ENCODE measurements at regions not wholly inside any gene's neighbourhood (a gene's known extent, or its start where the extent isn't known, plus 50 kb on each side); places are given as distances from the start of the nearest gene placed in this dataset.

DNA sequence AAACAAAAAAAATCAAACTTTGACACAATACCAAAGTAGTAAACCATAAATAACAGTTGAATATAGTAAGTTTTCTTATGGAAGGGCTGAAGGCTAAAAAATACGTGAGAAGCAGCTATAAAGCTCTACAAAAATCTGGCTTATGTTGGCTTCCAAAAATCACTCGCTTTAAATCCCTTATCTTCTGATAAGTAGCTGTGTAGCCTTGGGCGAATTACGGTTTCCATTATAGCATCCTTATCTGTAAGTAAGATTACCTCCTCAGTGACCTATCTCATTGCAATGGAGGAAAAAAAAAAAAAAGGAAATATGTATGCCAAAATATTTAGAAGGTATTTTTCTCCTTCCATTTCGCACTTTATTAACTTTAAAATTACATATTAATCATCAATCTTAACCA is 348.6 kb downstream of the PLOD2 start:
- no peaks in the 10 kb centered on the region for H3K9me3 ChIP-seq (ENCODE audit: control insufficient read depth in 1 of 2, low read length in 2 of 2)
- H3K27ac ChIP-seq (ENCODE audit: low read length) = no peak overlapping the region
- no peaks in the 10 kb centered on the region for H3K27me3 ChIP-seq (ENCODE audit: low read depth, low read length)
- H3K36me3 ChIP-seq (ENCODE audit: control insufficient read depth in 1 of 2, insufficient read depth in 2 of 2, low read length in 2 of 2) = no peaks in the 10 kb centered on the region
- H3K4me1 ChIP-seq (ENCODE audit: control insufficient read depth in 1 of 2, insufficient read depth in 2 of 2, low read length in 2 of 2) = no peaks in the 10 kb centered on the region
- H3K4me3 ChIP-seq (ENCODE audit: low read depth in 1 of 2, low read length in 2 of 2) = no peak overlapping the region

- no peaks in the 10 kb centered on the region for H3K36me3 ChIP-seq (ENCODE audit: control insufficient read depth in 1 of 2, insufficient read depth in 2 of 2, low read length in 2 of 2)
- H3K4me3 ChIP-seq (ENCODE audit: low read depth in 1 of 2, low read length in 2 of 2) = no peak overlapping the region
- no peak overlapping the region for H3K27ac ChIP-seq (ENCODE audit: low read length)
- no peaks in the 10 kb centered on the region for H3K27me3 ChIP-seq (ENCODE audit: low read depth, low read length)
- no peaks in the 10 kb centered on the region for H3K9me3 ChIP-seq (ENCODE audit: control insufficient read depth in 1 of 2, low read length in 2 of 2)
- H3K4me1 ChIP-seq (ENCODE audit: control insufficient read depth in 1 of 2, insufficient read depth in 2 of 2, low read length in 2 of 2) = no peaks in the 10 kb centered on the region
Observed at GRCh38 chr3:145815707-145816413, 345.1 kb downstream of the PLOD2 start.

- no peaks in the 10 kb centered on the region for H3K36me3 ChIP-seq (ENCODE audit: control insufficient read depth in 1 of 2, insufficient read depth in 2 of 2, low read length in 2 of 2)
- H3K4me1 ChIP-seq (ENCODE audit: control insufficient read depth in 1 of 2, insufficient read depth in 2 of 2, low read length in 2 of 2) = no peaks in the 10 kb centered on the region
- no peaks in the 10 kb centered on the region for H3K27me3 ChIP-seq (ENCODE audit: low read depth, low read length)
- H3K27ac ChIP-seq (ENCODE audit: low read length) = no peak overlapping the region
- no peak overlapping the region for H3K4me3 ChIP-seq (ENCODE audit: low read depth in 1 of 2, low read length in 2 of 2)
- H3K9me3 ChIP-seq (ENCODE audit: control insufficient read depth in 1 of 2, low read length in 2 of 2) = no peaks in the 10 kb centered on the region
Observed at GRCh38 chr3:145817870-145818483, 343.0 kb downstream of the PLOD2 start.

DNA sequence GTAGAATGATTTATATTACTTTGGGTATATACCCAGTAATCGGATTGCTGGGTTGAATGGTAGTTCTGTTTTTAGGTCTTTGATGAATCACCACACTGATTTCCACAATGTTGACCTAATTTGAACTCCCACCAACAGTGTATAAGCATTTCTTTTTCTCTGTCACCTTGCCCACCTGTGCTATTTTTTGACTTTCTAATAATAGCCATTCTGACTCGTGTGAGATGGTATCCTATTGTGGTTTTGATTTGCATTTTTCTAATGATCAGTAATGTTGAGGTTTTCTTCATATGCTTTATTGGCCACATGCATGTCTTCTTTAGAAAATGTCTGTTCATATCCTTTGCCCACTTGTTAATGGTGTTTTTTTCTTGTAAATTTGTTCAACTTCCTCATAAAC is 340.8 kb downstream of the PLOD2 start:
- Histone ChIP-seq H3K4me1 (ENCODE audit: control insufficient read depth in 1 of 2, insufficient read depth in 2 of 2, low read length in 2 of 2) (no peaks in the 10 kb centered on the region), H3K27ac (ENCODE audit: low read length) (no peak overlapping the region), H3K9me3 (ENCODE audit: control insufficient read depth in 1 of 2, low read length in 2 of 2) (peaks cover 0 to 3% of the 10 kb centered on the region in 2 donors), H3K27me3 (ENCODE audit: low read depth, low read length) (no peaks in the 10 kb centered on the region), H3K4me3 (ENCODE audit: low read depth in 1 of 2, low read length in 2 of 2) (no peak overlapping the region), H3K36me3 (ENCODE audit: control insufficient read depth in 1 of 2, insufficient read depth in 2 of 2, low read length in 2 of 2) (no peaks in the 10 kb centered on the region)

- Histone ChIP-seq H3K9me3 (ENCODE audit: control insufficient read depth in 1 of 2, low read length in 2 of 2) (no peaks in the 10 kb centered on the region), H3K36me3 (ENCODE audit: control insufficient read depth in 1 of 2, insufficient read depth in 2 of 2, low read length in 2 of 2) (no peaks in the 10 kb centered on the region), H3K4me1 (ENCODE audit: control insufficient read depth in 1 of 2, insufficient read depth in 2 of 2, low read length in 2 of 2) (no peaks in the 10 kb centered on the region), H3K27me3 (ENCODE audit: low read depth, low read length) (no peaks in the 10 kb centered on the region), H3K27ac (ENCODE audit: low read length) (no peak overlapping the region), H3K4me3 (ENCODE audit: low read depth in 1 of 2, low read length in 2 of 2) (no peak overlapping the region)
Observed at GRCh38 chr3:145842294-145842902, 318.6 kb downstream of the PLOD2 start.

GRCh38 chr3:145843561-145843960 is 317.4 kb downstream of the PLOD2 start:
- H3K4me1 ChIP-seq (ENCODE audit: control insufficient read depth in 1 of 2, insufficient read depth in 2 of 2, low read length in 2 of 2) = no peaks in the 10 kb centered on the region
- H3K36me3 ChIP-seq (ENCODE audit: control insufficient read depth in 1 of 2, insufficient read depth in 2 of 2, low read length in 2 of 2) = no peaks in the 10 kb centered on the region
- no peak overlapping the region for H3K27ac ChIP-seq (ENCODE audit: low read length)
- H3K4me3 ChIP-seq (ENCODE audit: low read depth in 1 of 2, low read length in 2 of 2) = no peak overlapping the region
- H3K27me3 ChIP-seq (ENCODE audit: low read depth, low read length) = no peaks in the 10 kb centered on the region
- no peaks in the 10 kb centered on the region for H3K9me3 ChIP-seq (ENCODE audit: control insufficient read depth in 1 of 2, low read length in 2 of 2)

GRCh38 chr3:145849115-145849514 is 311.9 kb downstream of the PLOD2 start:
- Histone ChIP-seq H3K36me3 (ENCODE audit: control insufficient read depth in 1 of 2, insufficient read depth in 2 of 2, low read length in 2 of 2) (no peaks in the 10 kb centered on the region), H3K27me3 (ENCODE audit: low read depth, low read length) (no peaks in the 10 kb centered on the region), H3K27ac (ENCODE audit: low read length) (no peak overlapping the region), H3K9me3 (ENCODE audit: control insufficient read depth in 1 of 2, low read length in 2 of 2) (no peaks in the 10 kb centered on the region), H3K4me3 (ENCODE audit: low read depth in 1 of 2, low read length in 2 of 2) (no peak overlapping the region), H3K4me1 (ENCODE audit: control insufficient read depth in 1 of 2, insufficient read depth in 2 of 2, low read length in 2 of 2) (no peaks in the 10 kb centered on the region)

DNA sequence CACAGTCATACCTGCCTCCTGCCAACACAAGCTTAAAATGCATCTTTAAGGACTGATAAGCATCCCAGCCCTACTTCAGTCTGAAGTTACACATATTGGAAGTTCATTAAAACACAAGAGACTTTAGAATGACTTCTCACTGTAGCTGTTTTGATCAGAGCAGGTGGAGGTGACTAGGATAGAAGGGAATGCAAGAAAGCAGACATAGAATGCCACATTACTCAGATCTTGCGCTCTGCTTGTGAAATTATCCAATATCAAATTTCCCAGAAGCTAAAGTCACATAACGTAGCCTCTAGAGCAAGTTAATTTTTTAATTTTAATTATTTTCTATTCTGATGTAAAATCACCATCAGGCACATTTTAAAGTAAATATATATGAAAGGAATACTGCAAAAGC is 306.5 kb downstream of the PLOD2 start:
- no peaks in the 10 kb centered on the region for H3K27me3 ChIP-seq (ENCODE audit: low read depth, low read length)
- no peak overlapping the region for H3K27ac ChIP-seq (ENCODE audit: low read length)
- H3K9me3 ChIP-seq (ENCODE audit: control insufficient read depth in 1 of 2, low read length in 2 of 2) = no peaks in the 10 kb centered on the region
- no peaks in the 10 kb centered on the region for H3K4me1 ChIP-seq (ENCODE audit: control insufficient read depth in 1 of 2, insufficient read depth in 2 of 2, low read length in 2 of 2)
- H3K4me3 ChIP-seq (ENCODE audit: low read depth in 1 of 2, low read length in 2 of 2) = no peak overlapping the region
- H3K36me3 ChIP-seq (ENCODE audit: control insufficient read depth in 1 of 2, insufficient read depth in 2 of 2, low read length in 2 of 2) = no peaks in the 10 kb centered on the region

DNA sequence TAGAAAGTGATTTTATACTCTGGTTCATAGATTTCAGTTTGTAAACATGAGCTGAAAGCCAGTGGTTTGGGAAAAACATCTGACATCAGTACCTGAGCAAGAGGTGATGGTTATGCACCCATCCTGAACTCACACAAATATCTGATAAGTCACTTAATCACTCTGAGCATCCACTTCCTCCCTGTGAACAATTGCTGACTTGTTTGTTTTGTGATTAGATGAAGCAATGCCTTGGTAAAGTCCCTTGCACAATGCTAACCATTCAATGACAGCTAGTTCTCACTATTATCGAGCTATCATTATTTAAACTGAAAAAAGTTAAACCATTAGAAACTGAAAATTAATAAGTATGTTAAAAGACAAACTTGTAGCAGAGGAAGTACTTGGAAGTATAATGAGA is 303.0 kb downstream of the PLOD2 start:
- Histone ChIP-seq H3K27me3 (ENCODE audit: low read depth, low read length) (no peaks in the 10 kb centered on the region), H3K4me3 (ENCODE audit: low read depth in 1 of 2, low read length in 2 of 2) (no peak overlapping the region), H3K4me1 (ENCODE audit: control insufficient read depth in 1 of 2, insufficient read depth in 2 of 2, low read length in 2 of 2) (no peaks in the 10 kb centered on the region), H3K27ac (ENCODE audit: low read length) (no peak overlapping the region), H3K9me3 (ENCODE audit: control insufficient read depth in 1 of 2, low read length in 2 of 2) (no peaks in the 10 kb centered on the region), H3K36me3 (ENCODE audit: control insufficient read depth in 1 of 2, insufficient read depth in 2 of 2, low read length in 2 of 2) (no peaks in the 10 kb centered on the region)

GRCh38 chr3:145864336-145864735 is 296.6 kb downstream of the PLOD2 start:
- no peak overlapping the region for H3K4me3 ChIP-seq (ENCODE audit: low read depth in 1 of 2, low read length in 2 of 2)
- no peaks in the 10 kb centered on the region for H3K27me3 ChIP-seq (ENCODE audit: low read depth, low read length)
- no peaks in the 10 kb centered on the region for H3K36me3 ChIP-seq (ENCODE audit: control insufficient read depth in 1 of 2, insufficient read depth in 2 of 2, low read length in 2 of 2)
- no peaks in the 10 kb centered on the region for H3K4me1 ChIP-seq (ENCODE audit: control insufficient read depth in 1 of 2, insufficient read depth in 2 of 2, low read length in 2 of 2)
- H3K9me3 ChIP-seq (ENCODE audit: control insufficient read depth in 1 of 2, low read length in 2 of 2) = no peaks in the 10 kb centered on the region
- no peak overlapping the region for H3K27ac ChIP-seq (ENCODE audit: low read length)

DNA sequence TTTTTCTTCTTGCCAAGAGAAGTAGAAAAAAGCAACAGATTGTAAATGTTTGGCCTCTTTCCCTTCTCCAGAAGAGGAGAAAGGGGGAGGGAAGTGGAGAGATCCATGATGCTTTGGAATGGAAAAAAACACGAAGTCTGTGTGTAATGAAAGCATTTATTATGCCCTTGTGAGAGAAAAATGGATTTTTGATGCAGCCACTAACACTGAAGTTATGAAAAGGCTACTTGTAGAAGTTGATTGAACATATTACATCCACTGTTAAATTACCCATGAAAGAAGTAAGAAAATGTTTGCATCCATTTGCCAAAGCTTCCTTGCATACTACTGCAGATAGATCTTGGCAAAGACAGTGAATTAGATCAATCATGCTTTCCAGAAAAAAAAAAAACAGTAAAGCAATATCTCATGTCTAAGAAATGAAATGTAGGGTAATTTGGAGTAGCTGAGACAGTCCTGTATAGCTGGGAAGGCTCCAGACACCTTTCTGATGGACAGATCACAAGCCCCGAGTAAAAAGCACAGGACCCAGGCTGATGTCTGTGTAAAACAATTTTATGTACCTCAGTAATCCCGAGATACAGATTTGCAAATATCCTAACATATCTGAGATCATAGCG is 295.5 kb downstream of the PLOD2 start:
- Histone ChIP-seq H3K9me3 (ENCODE audit: control insufficient read depth in 1 of 2, low read length in 2 of 2) (no peaks in the 10 kb centered on the region), H3K27ac (ENCODE audit: low read length) (no peak overlapping the region), H3K36me3 (ENCODE audit: control insufficient read depth in 1 of 2, insufficient read depth in 2 of 2, low read length in 2 of 2) (no peaks in the 10 kb centered on the region), H3K4me3 (ENCODE audit: low read depth in 1 of 2, low read length in 2 of 2) (no peak overlapping the region), H3K27me3 (ENCODE audit: low read depth, low read length) (no peaks in the 10 kb centered on the region), H3K4me1 (ENCODE audit: control insufficient read depth in 1 of 2, insufficient read depth in 2 of 2, low read length in 2 of 2) (no peaks in the 10 kb centered on the region)

Measured in muscle layer of duodenum (tissue), 2 donors.